K562 (cell line): ENCODE measurements at regions not wholly inside any gene's neighbourhood (a gene's known extent, or its start where the extent isn't known, plus 50 kb on each side); places are given as distances from the start of the nearest gene placed in this dataset.

Experiments used
- ATF3 ChIP-seq, 2 experiments: fragments of 450-650 bp in 1 of 2; sonication (generic) in 1 of 2; formaldehyde crosslinking in 1 of 2; IDR thresholded peaks in 1 of 2; conservative IDR thresholded peaks in 1 of 2; 2 replicates each; pipeline versions ENCODE4 v1.6.1 to v1.8.1; 2016 to 2023; ENCODE audit warnings: mild to moderate bottlenecking in 2 of 2, moderate library complexity in 2 of 2, inconsistent platforms in 1 of 2, missing genetic modification reagents in 1 of 2
- CTCF ChIP-seq, 3 experiments: IDR thresholded peaks in 2 of 3; conservative IDR thresholded peaks in 1 of 3; 2 replicates each; pipeline ENCODE4 v1.5.1; 2011 to 2012; ENCODE audit warnings: low read length in 3 of 3, mild to moderate bottlenecking in 3 of 3, control low read depth in 2 of 3, improper control_type of control experiment in 1 of 3, inconsistent platforms in 1 of 3, low read depth in 1 of 3, mixed read lengths in 1 of 3, moderate library complexity in 1 of 3; ENCODE audit not compliant: insufficient read depth in 2 of 3
- ETV5 ChIP-seq: sonication (generic); formaldehyde crosslinking; IDR thresholded peaks from 2 replicates; pipeline ENCODE4 v1.4.0; 2020; ENCODE audit warnings: low read depth, mild to moderate bottlenecking, missing genetic modification reagents
- HMG20B ChIP-seq: fragments of 250-450 bp; sonication (Bioruptor Pico); IDR thresholded peaks from 2 replicates; pipeline ENCODE4 v1.5.0; 2021; ENCODE audit warnings: mild to moderate bottlenecking
- MITF ChIP-seq: IDR thresholded peaks from 2 replicates; pipeline ENCODE4 v1.6.1; 2014; ENCODE audit warnings: antibody characterized with exemption
- RBM15 ChIP-seq: fragments of 200-400 bp; formaldehyde crosslinking; IDR thresholded peaks from 2 replicates; pipeline ENCODE4 v1.6.1; 2018; ENCODE audit warnings: mild to moderate bottlenecking, low read length, moderate library complexity; ENCODE audit not compliant: insufficient read depth
- SETDB1 ChIP-seq: IDR thresholded peaks from one replicate; pipeline ENCODE4 v1.6.1; 2012; ENCODE audit warnings: low read length, control low read depth, inconsistent platforms
- TBP ChIP-seq: optimal IDR thresholded peaks from 2 replicates; pipeline ENCODE3; 2011; ENCODE audit warnings: low read depth, low read length, improper control_type of control experiment
- TCF3 ChIP-seq: sonication (generic); formaldehyde crosslinking; IDR thresholded peaks from 2 replicates; pipeline ENCODE4 v1.4.0; 2020; ENCODE audit warnings: mild to moderate bottlenecking, missing genetic modification reagents
- U2AF2 ChIP-seq: fragments of 200-400 bp; formaldehyde crosslinking; optimal IDR thresholded peaks from 2 replicates; pipeline ENCODE3; 2017; ENCODE audit warnings: low read depth, mild to moderate bottlenecking, low read length
- YY1 ChIP-seq, 3 experiments: IDR thresholded peaks; 2 replicates each; pipeline ENCODE4 v1.6.1; 2011; ENCODE audit warnings: low read length in 2 of 3, mild to moderate bottlenecking in 2 of 3, moderate library complexity in 2 of 3, borderline replicate concordance in 1 of 3, control low read depth in 1 of 3, low read depth in 1 of 3; ENCODE audit not compliant: insufficient read depth in 3 of 3, insufficient replicate concordance in 2 of 3, control insufficient read depth in 1 of 3, insufficient read length in 1 of 3; ENCODE audit errors: extremely low read depth in 1 of 3

DNA sequence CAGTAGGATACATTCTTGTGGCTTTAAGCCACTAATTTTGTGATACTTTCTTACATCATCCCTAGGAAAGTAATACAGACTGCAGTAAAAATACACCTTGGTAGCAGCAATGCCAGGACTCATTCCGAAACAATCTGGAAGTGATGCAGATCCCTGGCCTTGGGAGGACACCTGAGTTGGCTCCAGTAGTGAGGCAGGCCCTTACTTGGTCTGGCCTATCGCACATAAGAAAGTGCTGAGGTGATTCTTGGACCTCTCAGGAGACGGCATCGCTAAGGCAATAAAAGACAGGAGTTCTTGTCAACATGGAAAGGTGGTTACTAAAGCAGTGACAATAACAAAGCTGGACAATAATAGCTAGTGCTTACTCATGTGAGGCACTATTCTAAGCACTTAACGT lies 126.5 kb downstream of the SUCNR1 start:
- TF ChIP-seq RBM15 (no peak), YY1 (IDR thresholded peaks at IDR 0.05; ENCODE audit: borderline replicate concordance in 1 of 3, control insufficient read depth in 1 of 3, extremely low read depth in 1 of 3, insufficient read depth in 3 of 3, insufficient read length in 1 of 3, insufficient replicate concordance in 2 of 3, low read depth in 1 of 3, low read length in 2 of 3) (no peak), CTCF (IDR thresholded peaks at IDR 0.05 in 2 of 3, conservative IDR thresholded peaks at IDR 0.05 in 1 of 3; ENCODE audit: insufficient read depth in 2 of 3, low read depth in 1 of 3, low read length in 3 of 3) (no peak), TBP (no peak), MITF (no peak), SETDB1 (no peak), TCF3 (no peak), ATF3 (IDR thresholded peaks at IDR 0.05) (no peak), ATF3 (CRISPR knock-in tag; conservative IDR thresholded peaks at IDR 0.05) (no peak), U2AF2 (no peak), ETV5 (CRISPR knock-in tag) (no peak), HMG20B (no peak)
